Anterior cingulate cortex (tissue), 58 donors: ENCODE measurements at regions not wholly inside any gene's neighbourhood (a gene's known extent, or its start where the extent isn't known, plus 50 kb on each side); places are given as distances from the start of the nearest gene placed in this dataset.
"Not testable (repeated sequence)": the region's sequence is repeated elsewhere in the genome, so short reads cannot be mapped to it uniquely, and the experiment has no call there.

Source experiments
- DNase-seq, 58 donors: peaks; one replicate each; lab custom pipeline; 2025; lab: John Stamatoyannopoulos, UW

- DNase-seq: peak in 36 of 58 donors; percentile 5 to 76 (median 44)
Measured at GRCh38 chr1:182235952-182236650, 155.5 kb downstream of the GLUL start.

- DNase-seq: no peak
Measured at GRCh38 chr1:182235604-182235951, 156.0 kb downstream of the GLUL start.

GRCh38 chr1:182229921-182230491 lies 161.6 kb downstream of the GLUL start:
- DNase-seq: no peak

DNA sequence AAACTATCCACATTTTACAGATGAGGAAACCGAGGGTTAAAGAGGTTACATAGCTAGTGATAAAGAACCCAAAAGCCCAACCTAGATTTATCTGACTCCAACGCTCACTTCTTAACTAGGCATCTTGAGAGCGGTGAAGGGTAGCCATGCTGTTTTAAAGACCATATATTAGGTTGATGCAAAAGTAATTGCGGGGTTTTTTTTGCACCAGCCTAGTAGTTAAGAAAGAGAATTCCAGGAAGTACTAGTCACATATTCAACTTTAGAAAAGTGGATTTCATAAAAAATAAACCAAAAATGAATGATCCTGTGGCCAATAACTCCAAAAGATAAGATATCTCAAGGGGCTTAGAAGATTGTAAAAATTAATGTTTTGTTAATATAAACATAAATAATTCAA lies 162.1 kb downstream of the GLUL start:
- DNase-seq: no peak

- no peak for DNase-seq
Measured at GRCh38 chr1:182227864-182228547, 163.6 kb downstream of the GLUL start.

DNA sequence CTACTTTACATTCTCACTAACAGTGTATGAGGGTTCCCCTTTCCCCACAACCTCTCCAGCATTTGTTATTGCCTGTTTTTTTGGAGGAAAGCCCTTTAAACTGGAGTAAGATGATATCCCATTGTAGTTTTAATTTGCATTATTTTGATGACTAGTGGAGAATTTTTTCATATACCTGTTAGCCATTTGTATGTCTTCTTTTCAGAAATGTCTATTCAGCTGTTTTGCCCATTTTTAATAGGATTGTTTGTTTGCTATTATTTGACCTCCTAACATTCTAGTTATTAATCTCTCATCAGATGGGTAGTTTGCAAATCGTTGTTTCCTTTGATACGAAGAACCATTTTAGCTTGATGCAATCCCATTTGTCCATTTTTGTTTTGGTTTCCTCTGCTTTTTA lies 165.0 kb downstream of the GLUL start:
- DNase-seq: no peak

GRCh38 chr1:182225755-182226154 lies 164.2 kb upstream of the ZNF648 start:
- not testable (repeated sequence) for DNase-seq

- DNase-seq: not testable (repeated sequence)
Measured at GRCh38 chr1:182221990-182222389, 160.5 kb upstream of the ZNF648 start.

GRCh38 chr1:182221367-182221766 lies 159.9 kb upstream of the ZNF648 start:
- not testable (repeated sequence) for DNase-seq

DNA sequence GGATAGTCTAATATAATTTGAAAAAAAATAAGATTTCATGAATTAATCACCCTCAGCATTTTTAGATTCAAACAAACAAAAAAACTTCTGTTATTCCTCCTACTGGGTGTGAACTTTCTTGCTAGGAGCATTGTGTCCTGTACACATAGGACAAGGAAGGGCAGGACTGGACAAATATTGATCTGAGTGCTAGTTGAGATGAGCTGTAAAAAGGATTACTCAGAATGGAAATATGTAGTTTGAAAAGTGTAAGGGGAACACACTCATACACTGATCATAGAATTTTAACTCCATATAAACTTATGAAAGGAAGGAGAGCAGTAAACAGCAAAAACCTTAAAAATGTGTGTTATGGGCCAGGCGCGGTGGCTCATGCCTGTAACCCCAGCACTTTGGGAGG lies 156.5 kb upstream of the ZNF648 start:
- DNase-seq: no peak

- no peak for DNase-seq
Measured at GRCh38 chr1:182217071-182217470, 155.6 kb upstream of the ZNF648 start.

DNA sequence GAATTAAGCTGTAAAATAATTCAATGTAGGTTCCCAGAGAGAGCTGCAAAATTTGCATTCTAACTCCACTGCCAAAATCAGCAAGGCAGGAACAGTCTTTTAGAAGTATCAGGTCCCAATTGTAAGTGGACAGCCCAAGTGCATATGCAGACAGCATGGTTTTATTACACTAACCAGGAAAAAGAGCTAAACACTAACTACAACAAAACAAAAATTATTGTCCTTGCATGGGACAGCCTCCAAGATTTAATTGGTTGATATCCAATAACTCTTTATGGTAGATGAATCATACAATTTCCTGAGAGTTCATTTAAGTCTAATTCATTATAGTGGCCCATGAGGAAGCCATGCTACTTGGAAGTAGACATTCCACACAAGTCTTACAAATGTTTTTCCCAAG lies 154.3 kb upstream of the ZNF648 start:
- DNase-seq: no peak

DNA sequence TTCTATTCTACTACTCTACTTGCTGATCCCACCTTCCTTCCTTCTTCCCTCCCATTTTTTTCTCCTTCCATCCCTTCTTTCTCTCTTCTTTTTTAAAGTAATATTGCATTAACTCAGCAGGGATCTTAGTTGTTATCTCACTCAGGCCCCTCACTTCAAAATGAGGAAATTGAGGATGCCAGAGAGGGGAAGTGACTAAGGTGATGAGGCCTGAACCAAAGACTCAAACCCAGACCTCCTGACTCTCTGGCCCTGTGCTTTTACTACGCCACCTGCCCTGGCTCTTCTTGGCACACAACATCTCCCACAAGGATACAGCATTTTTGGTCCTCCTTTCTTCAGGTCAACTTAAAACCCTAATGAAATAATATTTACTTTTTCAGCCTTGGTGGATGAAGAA lies 151.7 kb upstream of the ZNF648 start:
- no peak for DNase-seq

DNA sequence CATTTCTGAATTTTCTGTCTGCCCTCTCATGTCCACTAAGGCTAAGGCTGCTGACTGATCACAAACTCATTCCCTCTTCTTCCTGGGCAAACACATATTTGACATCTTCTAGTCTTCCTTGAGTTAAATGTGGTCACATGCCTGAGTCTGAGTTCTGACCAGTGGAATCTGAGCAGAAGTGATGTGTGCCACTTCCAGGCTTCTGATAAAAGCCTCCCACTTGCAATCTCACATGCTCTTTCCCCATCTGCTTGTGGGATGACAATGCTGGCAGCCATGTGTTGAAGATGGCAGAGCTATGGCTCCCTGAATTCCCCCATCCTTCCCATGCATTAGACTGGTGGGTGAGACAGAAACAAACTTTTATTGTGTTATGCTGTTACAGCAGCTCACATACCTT lies 149.9 kb upstream of the ZNF648 start:
- DNase-seq: no peak

GRCh38 chr1:182210417-182210816 lies 148.9 kb upstream of the ZNF648 start:
- no peak for DNase-seq

- no peak for DNase-seq
Measured at GRCh38 chr1:182207300-182207699, 145.8 kb upstream of the ZNF648 start.

DNA sequence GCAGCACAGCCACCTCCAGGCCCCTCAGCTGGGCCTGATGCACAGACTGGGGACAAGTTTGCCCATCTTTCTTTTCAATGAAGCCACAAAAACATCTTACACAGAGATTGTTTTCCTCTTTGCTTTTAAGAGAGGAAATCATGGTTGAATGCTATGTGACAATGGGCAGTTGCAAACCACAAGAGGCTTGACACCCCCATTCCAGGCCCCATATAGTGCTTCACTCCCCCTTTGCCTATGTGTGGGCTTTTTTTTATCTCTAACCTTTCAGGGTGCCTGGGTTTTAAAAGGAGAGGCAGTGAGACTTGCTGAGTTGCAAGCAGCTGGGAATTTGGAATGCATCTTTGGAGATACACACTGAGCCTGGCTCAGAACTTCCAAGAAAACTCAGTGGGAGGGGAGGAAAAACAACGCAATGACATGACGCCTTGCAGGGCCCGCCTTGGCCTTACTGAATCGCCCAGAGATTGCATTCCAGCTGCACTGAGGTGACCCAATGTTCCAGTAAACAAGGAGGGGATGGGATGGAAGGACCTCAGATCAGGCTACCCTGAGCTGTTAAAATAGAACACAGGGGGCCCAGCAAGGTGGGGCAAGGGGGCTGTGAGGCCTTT lies 145.2 kb upstream of the ZNF648 start:
- no peak for DNase-seq

GRCh38 chr1:182205351-182206022 lies 144.0 kb upstream of the ZNF648 start:
- DNase-seq: no peak

DNA sequence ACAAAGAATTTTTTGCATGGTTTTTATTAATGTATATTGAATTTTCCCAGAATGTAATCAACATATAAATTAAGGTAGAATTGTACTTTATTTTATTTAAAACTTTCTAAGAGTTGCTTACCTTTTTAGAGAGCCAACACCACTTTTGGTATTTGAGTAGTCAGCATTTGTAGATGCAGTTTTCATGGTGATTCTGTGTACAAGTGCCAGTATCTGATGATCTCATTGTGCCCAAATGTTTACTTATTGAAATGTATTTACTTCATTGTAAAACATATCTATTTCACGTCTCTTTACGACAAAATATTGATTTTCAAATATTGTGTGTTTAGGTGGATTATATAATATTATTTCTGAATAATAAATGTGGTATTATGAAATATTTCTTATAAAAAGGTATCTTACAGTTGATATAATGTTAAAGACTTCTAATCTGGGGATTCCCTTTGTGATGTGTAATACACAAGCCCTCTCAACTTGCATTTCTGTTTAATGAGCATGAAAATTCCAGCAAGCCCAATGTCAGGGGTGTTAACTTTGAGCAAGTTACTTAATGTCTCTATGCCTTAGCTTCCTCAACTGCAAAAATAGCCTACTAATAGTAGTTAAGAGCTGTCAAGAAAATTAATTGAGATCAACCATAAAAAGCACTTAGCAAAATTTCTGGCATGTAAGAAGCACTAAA lies 141.8 kb upstream of the ZNF648 start:
- DNase-seq: no peak

- not testable (repeated sequence) for DNase-seq
Measured at GRCh38 chr1:182201490-182201889, 140.0 kb upstream of the ZNF648 start.
